Limb (tissue), 2 donors: ENCODE measurements at regions not wholly inside any gene's neighbourhood (a gene's known extent, or its start where the extent isn't known, plus 50 kb on each side); places are given as distances from the start of the nearest gene placed in this dataset.

Experiments
- DNase-seq, 2 donors: peaks; one replicate each; pipeline ENCODE4 v3.0.0-alpha.2; 2016; ENCODE audit errors: extremely low spot score in 2 of 2

GRCh38 chr13:107574517-107575210 lies 640.7 kb downstream of the LIG4 start:
- DNase-seq, result no peak

GRCh38 chr13:107573184-107573583 lies 642.2 kb downstream of the LIG4 start:
- DNase-seq, result no peak

- DNase-seq, result no peak
Observed at GRCh38 chr13:107572156-107572555, 643.2 kb downstream of the LIG4 start.

- DNase-seq, result no peak
Observed at GRCh38 chr13:107568181-107568580, 647.2 kb downstream of the LIG4 start.

GRCh38 chr13:107563099-107563925 lies 652.0 kb downstream of the LIG4 start:
- no peak for DNase-seq

- DNase-seq, result no peak
Observed at GRCh38 chr13:107562203-107562602, 653.1 kb downstream of the LIG4 start.

GRCh38 chr13:107554460-107554859 lies 660.9 kb downstream of the LIG4 start:
- no peak for DNase-seq

- no peak for DNase-seq
Observed at GRCh38 chr13:107553838-107554237, 661.5 kb downstream of the LIG4 start.

- DNase-seq, result no peak
Observed at GRCh38 chr13:107551521-107551920, 663.8 kb downstream of the LIG4 start.

GRCh38 chr13:107548338-107548737 lies 667.0 kb downstream of the LIG4 start:
- DNase-seq, result no peak

- no peak for DNase-seq
Observed at GRCh38 chr13:107545946-107546502, 669.3 kb downstream of the LIG4 start.

- DNase-seq, result no peak
Observed at GRCh38 chr13:107534548-107534947, 680.8 kb downstream of the LIG4 start.

- no peak for DNase-seq
Observed at GRCh38 chr13:107531816-107532215, 683.5 kb downstream of the LIG4 start.

GRCh38 chr13:107531180-107531579 lies 684.2 kb downstream of the LIG4 start:
- no peak for DNase-seq

GRCh38 chr13:107529035-107529434 lies 686.3 kb downstream of the LIG4 start:
- no peak for DNase-seq

GRCh38 chr13:107518780-107519179 lies 696.6 kb downstream of the LIG4 start:
- DNase-seq, result no peak

- DNase-seq, result no peak
Observed at GRCh38 chr13:107518292-107518691, 697.0 kb downstream of the LIG4 start.

- DNase-seq, result no peak
Observed at GRCh38 chr13:107516517-107516916, 698.8 kb downstream of the LIG4 start.

- DNase-seq, result no peak
Observed at GRCh38 chr13:107512551-107512950, 702.8 kb downstream of the LIG4 start.

- no peak for DNase-seq
Observed at GRCh38 chr13:107497661-107498060, 717.7 kb downstream of the LIG4 start.

GRCh38 chr13:107493266-107493665 lies 722.1 kb downstream of the LIG4 start:
- no peak for DNase-seq

- no peak for DNase-seq
Observed at GRCh38 chr13:107482688-107483087, 732.6 kb downstream of the LIG4 start.

GRCh38 chr13:107480130-107480529 lies 735.2 kb downstream of the LIG4 start:
- no peak for DNase-seq
